GM23338 (cell line): ENCODE measurements at regions not wholly inside any gene's neighbourhood (a gene's known extent, or its start where the extent isn't known, plus 50 kb on each side); places are given as distances from the start of the nearest gene placed in this dataset.

Experiments used
- CTCF ChIP-seq, 2 experiments: fragments of 200-600 bp in 1 of 2; sonication (generic) in 1 of 2; conservative IDR thresholded peaks; 2 replicates each; pipeline versions ENCODE4 v1.5.1 to v1.6.1; 2016 to 2017; ENCODE audit warnings: antibody characterized with exemption in 2 of 2, low read depth in 2 of 2, mild to moderate bottlenecking in 2 of 2, moderate library complexity in 1 of 2
- EZH2 ChIP-seq: fragments of 200-600 bp; sonication (generic); IDR thresholded peaks from one replicate; pipeline ENCODE4 v1.8.0; 2017; ENCODE audit warnings: antibody characterized with exemption, mild to moderate bottlenecking, low read depth; ENCODE audit not compliant: unreplicated experiment

DNA sequence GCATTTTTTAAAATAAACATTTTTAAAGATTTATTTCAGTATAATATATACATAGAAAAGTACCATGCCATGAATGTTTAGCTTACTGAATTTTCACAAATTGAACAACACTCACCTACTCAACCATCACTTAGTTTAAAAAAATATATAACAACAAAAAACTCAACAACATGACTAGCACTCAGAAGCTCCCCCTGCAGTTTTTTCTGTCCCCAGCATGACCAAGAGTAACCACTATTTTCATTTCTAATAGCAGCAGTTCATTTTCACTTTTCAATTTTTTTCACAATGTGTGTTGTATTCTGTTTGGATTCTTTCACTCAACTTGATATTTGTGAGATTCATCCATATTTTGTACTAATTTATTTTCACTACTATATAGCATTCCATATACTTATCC lies 162.3 kb upstream of the POGK start:
- TF ChIP-seq CTCF (conservative IDR thresholded peaks at IDR 0.05; ENCODE audit: low read depth in 2 of 2) (peak; percentile 30 to 38), EZH2 (no peak)
